ENCODE measurements at regions not wholly inside any gene's neighbourhood (a gene's known extent, or its start where the extent isn't known, plus 50 kb on each side); places are given as distances from the start of the nearest gene placed in this dataset.

GRCh38 chr6:156725712-156726111 is 51.5 kb upstream of the ARID1B start:
- TF ChIP-seq, protein P1, sequence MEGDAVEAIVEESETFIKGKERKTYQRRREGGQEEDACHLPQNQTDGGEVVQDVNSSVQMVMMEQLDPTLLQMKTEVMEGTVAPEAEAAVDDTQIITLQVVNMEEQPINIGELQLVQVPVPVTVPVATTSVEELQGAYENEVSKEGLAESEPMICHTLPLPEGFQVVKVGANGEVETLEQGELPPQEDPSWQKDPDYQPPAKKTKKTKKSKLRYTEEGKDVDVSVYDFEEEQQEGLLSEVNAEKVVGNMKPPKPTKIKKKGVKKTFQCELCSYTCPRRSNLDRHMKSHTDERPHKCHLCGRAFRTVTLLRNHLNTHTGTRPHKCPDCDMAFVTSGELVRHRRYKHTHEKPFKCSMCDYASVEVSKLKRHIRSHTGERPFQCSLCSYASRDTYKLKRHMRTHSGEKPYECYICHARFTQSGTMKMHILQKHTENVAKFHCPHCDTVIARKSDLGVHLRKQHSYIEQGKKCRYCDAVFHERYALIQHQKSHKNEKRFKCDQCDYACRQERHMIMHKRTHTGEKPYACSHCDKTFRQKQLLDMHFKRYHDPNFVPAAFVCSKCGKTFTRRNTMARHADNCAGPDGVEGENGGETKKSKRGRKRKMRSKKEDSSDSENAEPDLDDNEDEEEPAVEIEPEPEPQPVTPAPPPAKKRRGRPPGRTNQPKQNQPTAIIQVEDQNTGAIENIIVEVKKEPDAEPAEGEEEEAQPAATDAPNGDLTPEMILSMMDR (IDR thresholded peaks at IDR 0.05; ENCODE audit: insufficient read depth, low read length), result no peak
- no peak for TF ChIP-seq GABPA (IDR thresholded peaks at IDR 0.05; ENCODE audit: low read depth)
- no peak for TF ChIP-seq POLR2AphosphoS5 (IDR thresholded peaks at IDR 0.05; ENCODE audit: low read depth)
- TF ChIP-seq SPI1 (IDR thresholded peaks at IDR 0.05; ENCODE audit: borderline replicate concordance, low read depth), result no peak
